ENCODE measurements at regions not wholly inside any gene's neighbourhood (a gene's known extent, or its start where the extent isn't known, plus 50 kb on each side); places are given as distances from the start of the nearest gene placed in this dataset.

GRCh38 chr7:72524037-72524436, 111.9 kb upstream of the CALN1 start:
- Histone ChIP-seq H3K27me3 (no peaks in the 10 kb centered on the region), H3K4me3 (no peak overlapping the region), H3K27ac (no peak overlapping the region), H3K36me3 (no peaks in the 10 kb centered on the region), H3K4me1 (no peaks in the 10 kb centered on the region), H3K9me3 (no peaks in the 10 kb centered on the region)
- intact Hi-C loops (cut with DNase I): no loop called here
- no peak for DNase-seq (ENCODE audit: extremely low spot score in 2 of 2)
- TF ChIP-seq POLR2A (IDR thresholded peaks at IDR 0.05) (no peak), POLR2AphosphoS5 (IDR thresholded peaks at IDR 0.05; ENCODE audit: insufficient read depth in 1 of 2, low read depth in 1 of 2) (no peak), CTCF (IDR thresholded peaks at IDR 0.05) (no peak)

- Histone ChIP-seq H3K27ac (no peak overlapping the region), H3K9me3 (no peaks in the 10 kb centered on the region), H3K4me1 (no peaks in the 10 kb centered on the region), H3K27me3 (no peaks in the 10 kb centered on the region), H3K36me3 (no peaks in the 10 kb centered on the region), H3K4me3 (no peak overlapping the region)
- no peak for TF ChIP-seq POLR2A (IDR thresholded peaks at IDR 0.05)
- intact Hi-C loops (cut with DNase I): no loop called here
- DNase-seq (ENCODE audit: extremely low spot score in 2 of 2): no peak
These were observed 92.0 kb upstream of the CALN1 start for GRCh38 chr7:72504061-72504706.

- Histone ChIP-seq H3K4me1 (no peaks in the 10 kb centered on the region), H3K27me3 (no peaks in the 10 kb centered on the region), H3K4me3 (no peak overlapping the region), H3K36me3 (no peaks in the 10 kb centered on the region), H3K9me3 (no peaks in the 10 kb centered on the region), H3K27ac (no peak overlapping the region)
- no peak for DNase-seq (ENCODE audit: extremely low spot score in 2 of 2)
- no peak for TF ChIP-seq CTCF (IDR thresholded peaks at IDR 0.05)
- TF ChIP-seq POLR2AphosphoS5 (IDR thresholded peaks at IDR 0.05; ENCODE audit: insufficient read depth in 1 of 2, low read depth in 1 of 2): no peak
- TF ChIP-seq POLR2A (IDR thresholded peaks at IDR 0.05): no peak
- intact Hi-C loops (cut with DNase I): no loop called here
These were observed 91.5 kb upstream of the CALN1 start for GRCh38 chr7:72503644-72504043.

GRCh38 chr7:72494807-72495206, 82.7 kb upstream of the CALN1 start:
- H3K27ac ChIP-seq: no peak overlapping the region
- H3K9me3 ChIP-seq: peaks cover 12% of the 10 kb centered on the region
- DNase-seq (ENCODE audit: extremely low spot score in 2 of 2): no peak
- no peak overlapping the region for H3K4me3 ChIP-seq
- no peaks in the 10 kb centered on the region for H3K4me1 ChIP-seq
- no peaks in the 10 kb centered on the region for H3K27me3 ChIP-seq
- intact Hi-C loops (cut with DNase I): no loop called here
- TF ChIP-seq CTCF (IDR thresholded peaks at IDR 0.05) (no peak), POLR2AphosphoS5 (IDR thresholded peaks at IDR 0.05; ENCODE audit: insufficient read depth in 1 of 2, low read depth in 1 of 2) (no peak), POLR2A (IDR thresholded peaks at IDR 0.05) (no peak)
- no peaks in the 10 kb centered on the region for H3K36me3 ChIP-seq

- H3K36me3 ChIP-seq: no peaks in the 10 kb centered on the region
- intact Hi-C loops (cut with DNase I): no loop called here
- H3K27me3 ChIP-seq: no peaks in the 10 kb centered on the region
- H3K4me3 ChIP-seq: no peak overlapping the region
- TF ChIP-seq POLR2AphosphoS5 (IDR thresholded peaks at IDR 0.05; ENCODE audit: insufficient read depth in 1 of 2, low read depth in 1 of 2) (no peak), POLR2A (IDR thresholded peaks at IDR 0.05) (no peak), CTCF (IDR thresholded peaks at IDR 0.05) (peak; percentile 12 to 37 (median 26))
- no peaks in the 10 kb centered on the region for H3K4me1 ChIP-seq
- peaks cover 12% of the 10 kb centered on the region for H3K9me3 ChIP-seq
- H3K27ac ChIP-seq: no peak overlapping the region
- no peak for DNase-seq (ENCODE audit: extremely low spot score in 2 of 2)
These were observed 81.9 kb upstream of the CALN1 start for GRCh38 chr7:72493850-72494661.

Measured in vagina (tissue), 2 donors.